VCaP (cell line): ENCODE measurements at regions not wholly inside any gene's neighbourhood (a gene's known extent, or its start where the extent isn't known, plus 50 kb on each side); places are given as distances from the start of the nearest gene placed in this dataset.

Experiments used
- H3K27ac ChIP-seq: fragments of 450-650 bp; 2 replicates; pipeline ENCODE4 v1.5.1; 2017
- CTCF ChIP-seq: fragments of 450-650 bp; conservative IDR thresholded peaks from 2 replicates; pipeline ENCODE4 v1.5.1; 2017; ENCODE audit warnings: mild to moderate bottlenecking, moderate library complexity

GRCh38 chr1:118246646-118247045, 61.6 kb upstream of the SPAG17 start:
- no peak for TF ChIP-seq CTCF
- no peak overlapping the region for H3K27ac ChIP-seq

GRCh38 chr1:118244194-118244593, 59.2 kb upstream of the SPAG17 start:
- TF ChIP-seq CTCF, result no peak
- no peak overlapping the region for H3K27ac ChIP-seq

- TF ChIP-seq CTCF, result no peak
- no peak overlapping the region for H3K27ac ChIP-seq
Measured at GRCh38 chr1:118243269-118243668, 58.2 kb upstream of the SPAG17 start.
